ENCODE measurements at regions not wholly inside any gene's neighbourhood (a gene's known extent, or its start where the extent isn't known, plus 50 kb on each side); places are given as distances from the start of the nearest gene placed in this dataset.
"Not testable (repeated sequence)": the region's sequence is repeated elsewhere in the genome, so short reads cannot be mapped to it uniquely, and the experiment has no call there.

DNA sequence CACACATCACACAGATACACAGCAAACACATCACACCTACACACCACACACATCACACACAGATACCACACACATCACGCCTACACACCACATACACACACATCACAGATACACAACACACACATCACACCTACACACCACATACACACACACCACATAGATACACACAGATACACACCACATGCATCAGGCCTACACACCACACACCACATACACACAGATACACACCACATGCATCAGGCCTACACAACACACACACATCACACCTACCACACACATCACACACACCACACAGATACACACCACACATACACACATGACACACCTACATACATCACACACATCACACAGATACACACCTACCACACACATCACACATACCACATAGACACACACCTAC, 158.8 kb downstream of the NDUFA10 start:
- DNase-seq (ENCODE audit: low read depth): no peak

DNA sequence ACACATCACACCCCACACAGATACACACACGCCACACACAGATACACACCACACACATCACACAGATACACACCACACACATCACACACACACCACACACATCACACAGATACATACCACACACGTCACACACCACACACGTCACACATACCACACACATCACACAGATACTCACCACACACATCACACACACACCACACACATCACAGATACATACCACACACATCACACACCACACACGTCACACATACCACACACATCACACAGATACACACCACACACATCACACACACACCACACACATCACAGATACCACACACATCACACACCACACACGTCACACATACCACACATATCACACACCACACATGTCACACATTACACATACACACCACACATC, 159.3 kb downstream of the NDUFA10 start:
- DNase-seq (ENCODE audit: low read depth): not testable (repeated sequence)

- no peak for DNase-seq (ENCODE audit: low read depth)
Measured at GRCh38 chr2:239865059-239865639, 160.0 kb downstream of the NDUFA10 start.

- DNase-seq (ENCODE audit: low read depth): no peak
Measured at GRCh38 chr2:239864247-239865058, 160.7 kb downstream of the NDUFA10 start.

- DNase-seq (ENCODE audit: low read depth): no peak
Measured at GRCh38 chr2:239862613-239863012, 162.5 kb downstream of the NDUFA10 start.

DNA sequence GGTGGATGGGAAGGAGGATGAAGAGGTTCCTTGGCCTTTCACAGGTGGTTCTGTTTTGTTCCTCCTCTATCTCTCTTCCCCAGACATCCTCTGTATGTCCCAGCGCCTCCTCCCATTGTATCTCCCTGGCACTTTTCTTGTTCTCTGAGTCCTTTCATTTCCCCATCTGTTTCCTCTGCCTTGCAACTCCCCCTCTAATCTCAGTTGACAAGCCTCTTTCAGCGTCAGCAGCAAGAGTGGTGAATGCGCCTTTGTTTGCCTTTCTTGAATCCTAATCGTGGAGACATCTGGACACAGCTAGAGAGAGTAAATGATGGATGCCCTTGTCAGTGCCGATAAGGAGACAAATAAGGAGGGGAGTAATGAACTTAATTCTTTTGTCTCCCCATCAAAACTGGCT, 167.0 kb downstream of the NDUFA10 start:
- DNase-seq (ENCODE audit: low read depth): no peak

GRCh38 chr2:239857591-239857990, 167.6 kb downstream of the NDUFA10 start:
- DNase-seq (ENCODE audit: low read depth): no peak

DNA sequence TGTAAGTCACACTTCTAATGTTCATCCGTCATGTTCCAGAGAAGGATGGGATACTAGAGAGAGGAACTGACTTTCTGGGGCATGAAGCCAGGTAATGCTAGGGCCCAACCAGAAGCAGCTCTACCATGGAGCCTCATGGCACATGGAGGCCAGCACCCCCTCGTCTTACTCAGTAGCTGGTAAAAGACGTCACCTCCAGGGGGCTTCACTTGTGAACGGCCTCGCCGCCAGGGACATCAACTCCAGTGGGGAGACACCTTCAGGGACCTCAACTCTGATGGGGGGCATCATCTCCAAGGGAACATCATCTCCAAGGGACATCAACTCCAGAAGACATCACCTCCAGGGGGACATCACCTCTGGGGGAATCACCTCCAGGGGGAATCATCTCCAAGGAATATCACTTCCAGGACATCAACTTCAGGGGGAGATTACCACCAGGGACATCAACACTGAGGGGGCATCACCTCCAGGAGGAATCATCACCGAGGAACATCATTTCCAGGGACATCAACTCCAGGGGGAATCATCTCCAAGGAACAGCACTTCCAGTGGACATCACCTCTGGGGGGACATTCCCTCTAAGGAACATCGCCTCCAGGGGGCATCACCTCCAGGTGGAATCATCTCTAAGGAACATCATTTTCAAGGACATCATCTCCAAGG, 168.4 kb downstream of the NDUFA10 start:
- no peak for DNase-seq (ENCODE audit: low read depth)

GRCh38 chr2:239855863-239856587, 169.1 kb downstream of the NDUFA10 start:
- DNase-seq (ENCODE audit: low read depth): no peak

DNA sequence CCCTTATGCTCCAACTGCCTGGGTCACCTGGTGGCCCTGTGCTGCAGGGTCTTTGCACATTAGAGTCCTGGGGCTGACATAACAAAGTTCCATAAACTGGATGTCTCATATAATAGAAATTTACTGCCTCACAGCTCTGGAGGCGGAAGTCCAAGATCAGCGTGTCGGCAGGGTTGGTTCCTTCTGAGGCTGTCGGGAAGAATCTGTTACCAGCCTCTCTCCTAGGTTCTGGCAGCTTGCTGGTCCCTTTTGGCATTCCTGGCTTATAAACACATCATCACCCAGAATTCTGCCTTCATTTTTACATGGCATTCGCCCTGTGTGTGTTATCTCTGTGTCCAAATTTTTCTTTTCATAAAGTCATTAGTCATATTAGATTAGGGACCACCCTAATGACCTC, 170.5 kb downstream of the NDUFA10 start:
- no peak for DNase-seq (ENCODE audit: low read depth)

- DNase-seq (ENCODE audit: low read depth): no peak
Measured at GRCh38 chr2:239853706-239854327, 171.3 kb downstream of the NDUFA10 start.

DNA sequence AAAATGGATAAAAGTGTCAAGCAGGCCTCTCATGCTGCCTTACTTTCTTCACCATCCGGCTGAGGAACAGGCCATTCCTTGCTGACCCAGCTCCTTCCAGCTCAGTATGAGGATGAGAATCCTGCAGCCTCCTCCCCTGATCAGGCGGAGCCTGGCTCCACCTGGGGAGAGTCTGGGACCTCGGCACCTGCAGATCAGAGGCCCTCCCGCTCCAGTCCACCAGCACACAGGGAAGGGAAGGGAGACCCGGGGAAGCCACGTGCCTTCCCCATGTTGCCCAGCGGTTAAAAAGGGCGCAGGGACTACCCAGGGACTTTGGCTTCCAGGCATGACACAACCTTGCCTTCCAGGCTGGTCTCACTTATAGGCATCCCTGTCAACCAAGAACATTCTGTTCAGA, 172.0 kb downstream of the NDUFA10 start:
- no peak for DNase-seq (ENCODE audit: low read depth)

DNA sequence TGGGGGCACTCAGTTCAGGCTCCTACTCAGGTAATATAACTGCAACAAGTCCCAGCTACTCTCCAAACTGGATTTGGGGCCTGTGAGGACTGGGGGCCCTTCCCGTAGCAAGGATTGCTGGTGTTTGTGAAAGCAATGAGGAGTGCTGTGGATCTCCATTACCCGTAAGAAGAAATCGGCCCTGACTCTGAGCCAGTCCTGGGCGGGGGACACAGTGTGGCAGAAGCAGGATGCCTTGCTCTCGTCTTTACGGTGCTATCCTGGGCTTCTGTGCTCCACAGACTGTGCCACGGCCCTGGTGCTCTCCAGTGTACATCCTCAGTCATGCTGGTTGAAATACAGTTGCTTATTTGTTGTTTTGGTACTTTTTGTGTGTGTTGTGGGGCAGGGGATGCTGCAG, 172.9 kb downstream of the NDUFA10 start:
- no peak for DNase-seq (ENCODE audit: low read depth)

DNA sequence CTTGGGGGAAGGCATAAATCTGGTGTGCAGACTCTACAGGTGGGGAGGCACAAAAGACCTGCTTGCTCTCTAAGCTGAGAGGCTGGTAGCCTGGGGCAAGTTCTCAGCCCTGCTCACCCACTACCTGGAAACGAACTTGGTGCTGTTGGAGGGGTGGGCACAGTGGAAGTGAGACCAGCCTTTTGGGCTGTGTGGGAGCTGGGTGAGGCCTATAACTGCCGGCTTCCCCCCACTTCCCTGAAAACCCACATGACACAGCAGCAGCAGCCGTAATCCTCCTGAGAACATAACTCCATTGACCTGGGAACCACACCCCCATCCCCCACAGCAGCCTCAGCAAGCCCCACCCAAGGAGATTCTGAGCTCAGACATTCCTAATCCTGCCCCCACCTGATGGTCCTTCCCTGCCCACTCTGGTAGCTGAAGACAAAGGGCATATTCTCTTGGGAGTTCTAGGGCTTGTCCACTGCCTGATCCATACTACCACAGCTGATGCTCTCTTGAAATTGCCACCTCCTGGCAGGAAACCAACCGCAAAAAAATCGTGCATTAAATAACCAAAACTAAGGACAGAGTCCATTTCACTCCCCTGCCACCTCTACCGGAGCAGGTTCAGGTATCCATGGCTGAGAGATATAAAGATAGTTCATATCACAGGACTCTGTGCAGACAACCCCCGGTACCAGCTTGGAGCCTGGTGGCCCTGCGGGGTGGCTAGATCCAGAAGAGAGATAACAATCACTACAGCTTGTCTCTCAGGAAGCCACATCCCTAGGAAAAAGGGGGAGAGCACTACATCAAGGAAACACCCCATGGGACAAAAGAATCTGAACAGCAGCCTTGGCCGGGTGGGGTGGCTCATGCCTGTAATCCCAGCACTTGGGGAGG, 178.1 kb downstream of the NDUFA10 start:
- no peak for DNase-seq (ENCODE audit: low read depth)

- no peak for DNase-seq (ENCODE audit: low read depth)
Measured at GRCh38 chr2:239845968-239846367, 179.2 kb downstream of the NDUFA10 start.

DNA sequence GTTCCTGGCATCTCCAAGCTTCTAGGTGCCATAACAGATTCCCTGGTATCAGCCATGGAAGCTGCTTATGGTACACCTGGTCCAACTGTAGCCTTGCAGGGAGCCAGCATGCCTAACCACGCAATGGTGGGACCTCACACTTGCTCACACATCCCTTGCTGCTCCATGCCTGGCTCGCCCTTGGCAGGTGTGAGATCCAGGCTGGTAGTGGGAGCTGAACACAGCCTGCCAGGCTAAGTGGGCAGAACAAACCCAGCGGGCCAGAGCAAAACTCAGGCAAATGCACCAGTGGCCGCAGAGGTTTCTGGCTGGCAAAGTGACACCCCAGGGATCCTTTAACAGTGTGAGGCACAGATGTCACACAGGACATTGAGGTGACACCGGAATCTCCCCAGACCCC, 185.8 kb downstream of the NDUFA10 start:
- DNase-seq (ENCODE audit: low read depth): no peak

DNA sequence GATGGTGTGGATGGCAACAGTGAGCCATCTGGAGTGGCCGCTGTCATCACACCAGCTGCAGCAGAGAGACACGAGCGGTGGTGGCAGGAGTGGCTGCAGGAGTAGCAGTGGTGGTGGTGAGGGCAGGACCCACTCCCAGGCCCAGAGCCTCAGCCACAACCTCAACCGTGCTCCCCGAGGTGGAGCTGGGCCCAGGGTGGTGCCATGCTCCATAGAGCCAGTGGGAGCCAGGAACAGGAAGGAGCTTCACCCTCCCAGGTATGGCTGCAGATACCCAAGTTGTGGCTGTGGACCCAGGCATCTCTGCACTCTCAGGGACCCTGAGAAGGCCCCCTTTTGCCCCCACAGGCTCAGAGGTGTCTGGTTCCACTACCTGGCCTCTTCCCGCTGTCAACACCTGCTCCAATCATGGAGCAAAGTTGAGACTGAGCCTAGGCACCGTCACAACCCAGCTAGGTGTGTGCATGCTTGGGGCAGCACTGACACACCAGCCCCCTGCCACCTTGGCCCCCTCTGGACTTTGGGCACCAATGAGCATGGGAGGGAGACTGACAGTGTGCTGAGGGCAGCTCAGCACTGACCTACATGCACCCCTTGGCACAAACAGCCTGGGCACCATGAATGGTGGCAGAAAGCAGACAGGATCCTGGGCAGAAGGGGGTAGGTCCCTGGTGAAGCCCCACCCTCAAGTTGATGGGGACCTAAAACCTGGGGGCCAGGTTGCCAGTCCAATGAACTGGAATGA, 188.9 kb downstream of the NDUFA10 start:
- DNase-seq (ENCODE audit: low read depth): no peak

DNA sequence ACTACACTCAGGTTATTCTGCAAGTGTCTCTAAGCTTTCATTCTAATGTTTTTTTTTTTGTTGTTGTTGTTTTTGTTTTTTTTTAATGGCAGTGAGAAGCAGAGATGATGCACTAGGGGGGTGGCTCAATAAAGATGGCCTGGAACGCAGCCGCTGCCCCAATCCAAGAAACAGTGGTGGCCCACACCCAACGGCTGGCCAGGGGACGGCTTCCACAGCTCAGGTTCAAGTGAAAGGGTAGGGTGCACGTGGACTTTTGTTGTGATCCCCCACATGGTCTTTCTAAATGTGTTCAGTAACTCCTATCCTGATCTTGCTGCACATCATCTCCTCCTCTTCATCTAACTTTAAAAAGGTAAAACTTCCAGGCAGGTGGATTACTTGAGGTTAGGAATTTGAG, 190.1 kb downstream of the NDUFA10 start:
- no peak for DNase-seq (ENCODE audit: low read depth)

DNA sequence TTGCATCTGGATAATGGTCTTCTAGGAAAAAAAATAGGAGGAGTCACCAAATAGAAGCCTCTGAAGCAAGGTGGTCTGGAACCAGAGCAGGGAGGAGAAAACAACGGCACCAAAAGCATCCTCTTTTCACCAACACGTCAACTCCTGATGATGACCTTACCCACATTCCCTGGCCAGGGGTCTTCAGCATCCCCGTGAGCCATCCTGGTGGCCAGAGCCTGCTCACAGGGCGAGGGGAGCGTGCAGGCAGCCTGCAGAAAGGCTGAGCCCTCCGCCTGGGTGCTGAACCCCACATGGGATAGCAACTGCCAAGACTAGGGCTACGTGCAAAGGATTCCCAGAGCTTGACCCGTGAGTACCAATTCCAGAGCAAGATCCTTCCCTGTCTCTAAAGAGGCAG, 191.0 kb downstream of the NDUFA10 start:
- DNase-seq (ENCODE audit: low read depth): no peak
